ENCODE measurements at regions not wholly inside any gene's neighbourhood (a gene's known extent, or its start where the extent isn't known, plus 50 kb on each side); places are given as distances from the start of the nearest gene placed in this dataset.

- no TSS peak for BruUV-seq (replicated peaks)
- H2BK5ac ChIP-seq (ENCODE audit: low read depth, low read length, poor library complexity, severe bottlenecking), result no peak overlapping the region
- no peak overlapping the region for H2AK9ac ChIP-seq (replicated peaks; ENCODE audit: low read depth, low read length, poor library complexity)
- no peak overlapping the region for H3K4me2 ChIP-seq (ENCODE audit: low read depth, low read length)
- H4K20me1 ChIP-seq (ENCODE audit: insufficient read depth, low read length), result no peaks in the 10 kb centered on the region
- dilution Hi-C loops (cut with HindIII; ENCODE audit: low sequenced_read_pairs, unreplicated experiment) (no loop called here), in situ Hi-C loops (cut with MboI; ENCODE audit: low sequenced_read_pairs) (no loop called here), intact Hi-C loops (cut with micrococcal nuclease) (no loop called here)
- DNase-seq (no peak), ATAC-seq (ENCODE audit: low read depth) (no peak)
- no peak overlapping the region for H2BK120ac ChIP-seq (ENCODE audit: low read depth, low read length)
- no peak overlapping the region for H3K4ac ChIP-seq (ENCODE audit: low read depth, low read length)
- no peak overlapping the region for H2BK15ac ChIP-seq (ENCODE audit: low read depth, low read length)
- H4K8ac ChIP-seq (ENCODE audit: low read depth in 2 of 2, low read length in 2 of 2), result no peak overlapping the region
- no peaks in the 10 kb centered on the region for H3K4me1 ChIP-seq (ENCODE audit: control insufficient read depth, insufficient read depth, low read length)
- H3K27ac ChIP-seq (ENCODE audit: insufficient read depth, low read length), result no peak overlapping the region
- ChIA-PET CTCF (no interaction called here), POLR2A (ENCODE audit: unreplicated experiment) (no interaction called here)
- H3K23ac ChIP-seq (ENCODE audit: low read depth, low read length), result no peak overlapping the region
- H2AK5ac ChIP-seq (ENCODE audit: low read depth, low read length), result no peak overlapping the region
- no peak overlapping the region for H4K5ac ChIP-seq (ENCODE audit: low read depth, low read length)
- no peaks in the 10 kb centered on the region for H3K79me1 ChIP-seq (ENCODE audit: low read depth in 1 of 2, low read length in 2 of 2)
- H3K14ac ChIP-seq (replicated peaks; ENCODE audit: low read depth, low read length), result no peak overlapping the region
- no CpG with 5 or more reads among the region's 3 CpGs for WGBS, 2 experiments (ENCODE audit: extremely low coverage in 2 of 2, insufficient read length in 1 of 2)
- H3K27me3 ChIP-seq (ENCODE audit: control insufficient read depth, insufficient read depth, low read length), result no peaks in the 10 kb centered on the region
- no peak overlapping the region for H3K56ac ChIP-seq (ENCODE audit: extremely low read depth, insufficient read depth, low read length)
- no peaks in the 10 kb centered on the region for H3K9me3 ChIP-seq (ENCODE audit: control insufficient read depth, insufficient read depth, low read length)
- H4K91ac ChIP-seq (ENCODE audit: insufficient read depth, low read depth, low read length), result no peak overlapping the region
- no peak overlapping the region for H3K4me3 ChIP-seq (ENCODE audit: insufficient read depth, low read depth, low read length)
- H3K9me1 ChIP-seq (ENCODE audit: insufficient read depth, low read length), result no peaks in the 10 kb centered on the region
- TF ChIP-seq SMC3 (IDR thresholded peaks at IDR 0.05; ENCODE audit: low read depth, low read length) (no peak), BHLHE40 (IDR thresholded peaks at IDR 0.05; ENCODE audit: low read depth, low read length) (no peak), CHD1 (IDR thresholded peaks at IDR 0.05; ENCODE audit: low read depth, low read length) (no peak), RAD21 (IDR thresholded peaks at IDR 0.05; ENCODE audit: low read length) (no peak), NFE2L2 (IDR thresholded peaks at IDR 0.05; ENCODE audit: low read depth, low read length) (no peak), MXI1 (IDR thresholded peaks at IDR 0.05; ENCODE audit: borderline replicate concordance, low read depth, low read length) (no peak), USF2 (IDR thresholded peaks at IDR 0.05; ENCODE audit: low read depth, low read length) (no peak), RCOR1 (IDR thresholded peaks at IDR 0.05; ENCODE audit: insufficient replicate concordance, low read length) (no peak), MAZ (IDR thresholded peaks at IDR 0.05; ENCODE audit: borderline replicate concordance, low read depth, low read length) (no peak), ELK1 (IDR thresholded peaks at IDR 0.05; ENCODE audit: borderline replicate concordance, low read depth, low read length) (no peak), CTCF (conservative IDR thresholded peaks at IDR 0.05; ENCODE audit: low read depth, low read length) (no peak), MAFK (IDR thresholded peaks at IDR 0.05; ENCODE audit: low read depth, low read length) (no peak), CEBPB (IDR thresholded peaks at IDR 0.05; ENCODE audit: low read depth, low read length) (no peak)
- no peak overlapping the region for H3K9ac ChIP-seq (ENCODE audit: low read depth, low read length)
- no peaks in the 10 kb centered on the region for H3K36me3 ChIP-seq (ENCODE audit: control insufficient read depth, insufficient read depth, low read length)
- H2AFZ ChIP-seq (replicated peaks; ENCODE audit: low read length, poor library complexity), result no peak overlapping the region
- no peak overlapping the region for H3K18ac ChIP-seq (ENCODE audit: low read depth, low read length)
- no peak overlapping the region for H2BK20ac ChIP-seq (ENCODE audit: low read depth, low read length)
These were observed 127.3 kb upstream of the SRD5A2 start for GRCh38 chr2:31707992-31708391.

Data from IMR-90 (cell line).